HEK293T (cell line): ENCODE measurements at regions not wholly inside any gene's neighbourhood (a gene's known extent, or its start where the extent isn't known, plus 50 kb on each side); places are given as distances from the start of the nearest gene placed in this dataset.

Experiments used
- ARNT ChIP-seq: fragments of 450-650 bp; IDR thresholded peaks from 2 replicates; pipeline ENCODE4 v1.6.1; 2017; ENCODE audit warnings: mild to moderate bottlenecking
- BHLHE40 ChIP-seq: fragments of 450-650 bp; IDR thresholded peaks from 2 replicates; pipeline ENCODE4 v1.6.1; 2016; ENCODE audit warnings: mild to moderate bottlenecking, moderate library complexity, borderline replicate concordance
- FOXK2 ChIP-seq: fragments of 450-650 bp; IDR thresholded peaks from 2 replicates; pipeline ENCODE4 v1.6.1; 2016; ENCODE audit warnings: mild to moderate bottlenecking
- SP1 ChIP-seq: fragments of 450-650 bp; IDR thresholded peaks from 2 replicates; pipeline ENCODE4 v1.6.1; 2017

GRCh38 chr22:48432781-48433518, 1394.7 kb downstream of the BRD1 start:
- no peak for TF ChIP-seq BHLHE40
- no peak for TF ChIP-seq SP1
- no peak for TF ChIP-seq FOXK2
- TF ChIP-seq ARNT: no peak
